Embryonic facial prominence (tissue), 1 donor: ENCODE measurements at regions not wholly inside any gene's neighbourhood (a gene's known extent, or its start where the extent isn't known, plus 50 kb on each side); places are given as distances from the start of the nearest gene placed in this dataset.
A peak's percentile ranks its signal among the peaks of the same experiment; 100 is the strongest.

Source experiments
- DNase-seq: peaks from one replicate; pipeline ENCODE4 v3.0.0-alpha.2; 2016; ENCODE audit errors: extremely low spot score

GRCh38 chr6:6376845-6377244 lies 56.4 kb upstream of the F13A1 start:
- no peak for DNase-seq

DNA sequence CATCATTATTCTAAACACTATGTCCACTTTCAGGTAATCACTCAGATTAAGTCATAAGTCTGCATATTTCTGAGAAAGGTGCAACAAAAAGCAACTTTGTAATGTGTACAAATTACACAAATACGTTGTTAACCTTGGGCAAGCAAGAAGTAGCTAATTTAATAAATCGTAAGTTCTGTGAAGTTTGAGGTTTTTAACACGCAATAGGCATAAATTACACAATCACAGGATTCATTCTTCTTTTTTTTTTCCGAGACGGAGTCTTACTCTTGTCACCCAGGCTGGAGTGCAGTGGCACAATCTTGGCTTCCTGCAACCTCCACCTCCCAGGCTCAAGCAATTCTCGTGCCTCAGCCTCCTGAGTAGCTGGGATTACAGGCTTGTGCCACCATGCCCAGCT lies 57.2 kb upstream of the F13A1 start:
- DNase-seq = no peak

GRCh38 chr6:6379573-6379972 lies 59.1 kb upstream of the F13A1 start:
- no peak for DNase-seq

- DNase-seq = no peak
These were observed 64.1 kb upstream of the F13A1 start for GRCh38 chr6:6384520-6384919.

- DNase-seq = no peak
These were observed 65.5 kb upstream of the F13A1 start for GRCh38 chr6:6386010-6386409.

GRCh38 chr6:6390849-6391602 lies 70.6 kb upstream of the F13A1 start:
- no peak for DNase-seq

- DNase-seq = no peak
These were observed 72.0 kb upstream of the F13A1 start for GRCh38 chr6:6392214-6393068.

- no peak for DNase-seq
These were observed 72.6 kb upstream of the F13A1 start for GRCh38 chr6:6393069-6393529.

- DNase-seq = no peak
These were observed 75.2 kb upstream of the F13A1 start for GRCh38 chr6:6395581-6396197.

GRCh38 chr6:6397842-6398241 lies 77.4 kb upstream of the F13A1 start:
- DNase-seq = no peak

- DNase-seq = no peak
These were observed 79.1 kb upstream of the F13A1 start for GRCh38 chr6:6399568-6399967.

- DNase-seq = no peak
These were observed 80.9 kb upstream of the F13A1 start for GRCh38 chr6:6401401-6401800.

- no peak for DNase-seq
These were observed 81.5 kb upstream of the F13A1 start for GRCh38 chr6:6402006-6402405.

GRCh38 chr6:6402591-6402990 lies 82.1 kb upstream of the F13A1 start:
- DNase-seq = no peak

GRCh38 chr6:6405031-6405430 lies 84.6 kb upstream of the F13A1 start:
- DNase-seq = no peak

GRCh38 chr6:6405997-6406714 lies 85.7 kb upstream of the F13A1 start:
- DNase-seq = no peak

DNA sequence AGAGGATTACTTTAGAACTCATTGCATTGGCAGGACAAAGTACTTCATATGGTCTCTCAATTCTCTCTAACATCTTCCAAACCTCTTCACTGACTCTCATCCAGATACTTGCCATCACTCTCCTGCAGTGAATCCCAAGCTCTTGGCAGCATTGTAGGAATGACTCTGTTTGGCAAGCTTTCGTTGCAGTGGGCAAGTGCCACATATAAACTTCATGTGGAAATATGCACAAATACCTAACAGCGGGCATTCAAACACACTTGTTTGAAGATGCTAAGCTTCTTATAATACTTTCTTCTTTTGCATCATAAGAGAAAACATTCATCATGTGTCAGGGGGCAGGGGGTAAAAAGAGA lies 86.2 kb upstream of the F13A1 start:
- no peak for DNase-seq

GRCh38 chr6:6407071-6407741 lies 86.7 kb upstream of the F13A1 start:
- DNase-seq = peak; percentile 40

- DNase-seq = no peak
These were observed 89.1 kb upstream of the F13A1 start for GRCh38 chr6:6409397-6410030.

- no peak for DNase-seq
These were observed 90.7 kb upstream of the F13A1 start for GRCh38 chr6:6411115-6411514.

DNA sequence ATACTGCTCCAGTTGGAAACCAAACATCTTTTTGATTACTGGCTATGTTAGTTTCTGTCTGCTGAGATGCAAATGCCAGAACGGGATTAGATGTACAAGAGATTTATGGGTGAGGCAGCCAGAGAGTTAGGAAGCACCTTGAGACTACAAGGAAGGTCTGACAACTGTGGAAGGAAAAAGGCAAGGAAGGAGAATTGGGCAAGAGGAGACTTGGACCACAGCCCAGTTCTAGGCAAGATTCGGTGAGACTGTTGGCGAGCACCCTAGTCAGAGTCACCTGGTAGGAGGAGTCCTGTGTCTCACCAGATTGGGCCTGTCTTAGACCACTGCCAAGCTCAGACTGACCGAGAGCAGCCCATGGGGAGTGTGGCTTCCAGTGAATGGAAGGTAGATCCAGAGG lies 91.8 kb upstream of the F13A1 start:
- no peak for DNase-seq
